NOMO-1 treated with dmso at 0.1 percent for 144 hours (cell line): ENCODE measurements at regions not wholly inside any gene's neighbourhood (a gene's known extent, or its start where the extent isn't known, plus 50 kb on each side); places are given as distances from the start of the nearest gene placed in this dataset.
"Not testable (repeated sequence)": the region's sequence is repeated elsewhere in the genome, so short reads cannot be mapped to it uniquely, and the experiment has no call there.

ENCODE experiments used
- DNase-seq: peaks from one replicate; lab custom pipeline; 2025; ENCODE audit not compliant: unreplicated experiment; lab: John Stamatoyannopoulos, UW

DNA sequence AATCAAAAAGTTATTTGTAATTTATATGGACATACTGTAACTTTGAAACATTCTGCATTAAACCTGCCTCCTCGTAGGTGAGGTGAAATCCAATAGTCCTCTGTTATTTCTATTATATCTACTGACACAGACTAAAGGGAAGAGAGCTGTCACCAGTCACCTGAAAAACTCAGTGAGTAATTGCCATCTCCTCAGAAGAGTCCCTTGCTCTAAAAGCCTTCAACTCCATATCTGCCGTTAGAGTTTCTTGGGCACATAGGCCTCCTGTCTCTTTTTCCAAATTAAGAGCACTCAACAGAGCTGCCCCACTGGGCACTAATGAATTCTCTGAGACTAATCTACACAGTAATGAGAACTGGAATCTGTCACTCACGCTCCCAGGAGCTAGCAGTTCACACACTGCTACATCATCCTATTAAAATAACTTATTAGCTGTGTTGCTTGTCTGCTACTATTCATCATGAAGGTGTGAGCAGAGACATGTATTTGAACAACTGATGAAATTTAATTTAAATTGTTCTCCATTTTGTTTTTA, 67.3 kb upstream of the VCAN start:
- DNase-seq: no peak

DNA sequence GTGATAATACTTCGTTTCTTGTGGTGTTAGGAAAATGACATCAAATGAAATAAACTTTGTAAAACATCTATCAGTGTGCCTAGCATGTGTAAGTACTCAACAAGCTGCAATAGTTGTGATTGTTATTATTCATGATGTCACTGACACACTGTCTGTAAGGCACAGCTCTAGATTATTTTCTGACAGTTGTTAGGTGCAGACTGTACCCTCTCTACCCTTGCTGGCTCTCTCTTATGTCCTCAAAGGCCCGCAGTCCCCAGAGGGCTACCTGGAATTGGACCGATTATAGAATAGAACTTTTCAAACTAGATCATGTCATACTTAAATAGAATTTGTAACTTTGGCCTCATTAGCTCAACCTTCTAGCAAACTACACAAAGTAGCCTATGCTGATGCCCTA, 65.9 kb upstream of the VCAN start:
- DNase-seq: no peak

DNA sequence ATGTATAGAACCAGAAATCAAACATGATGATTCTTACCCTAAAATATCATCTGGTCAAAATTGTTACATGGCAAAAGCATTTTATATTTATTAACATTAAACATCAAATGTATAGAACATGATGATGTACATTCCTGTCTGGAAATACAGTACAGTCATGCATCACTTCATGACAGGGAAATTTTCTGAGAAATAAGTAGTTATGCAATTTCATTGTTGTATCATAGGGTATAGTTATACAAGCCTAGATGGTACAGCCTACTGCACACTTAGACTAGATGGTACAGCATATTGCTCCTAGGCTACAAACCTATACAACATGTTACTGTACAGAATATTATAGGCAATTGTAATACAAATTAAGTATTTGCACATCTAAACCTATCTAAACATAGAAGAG, 64.6 kb upstream of the VCAN start:
- no peak for DNase-seq

DNA sequence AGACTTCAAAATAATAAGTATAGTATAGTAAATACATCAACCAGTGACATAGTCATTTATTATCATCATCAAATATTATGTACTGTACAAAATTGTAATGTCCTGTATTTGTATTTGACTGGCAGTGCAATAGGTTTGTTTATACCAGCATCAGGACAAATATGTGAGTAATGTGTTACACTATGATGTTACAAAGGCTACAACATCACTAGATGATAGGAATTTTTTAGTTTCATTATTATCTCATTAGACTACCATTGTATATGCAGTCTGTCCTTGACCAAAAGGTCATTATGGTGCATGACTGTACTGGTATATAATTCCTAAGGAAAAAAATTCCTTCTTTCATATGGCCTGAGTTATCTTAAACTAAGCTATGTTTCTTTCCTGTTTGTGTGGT, 63.6 kb upstream of the VCAN start:
- no peak for DNase-seq

DNA sequence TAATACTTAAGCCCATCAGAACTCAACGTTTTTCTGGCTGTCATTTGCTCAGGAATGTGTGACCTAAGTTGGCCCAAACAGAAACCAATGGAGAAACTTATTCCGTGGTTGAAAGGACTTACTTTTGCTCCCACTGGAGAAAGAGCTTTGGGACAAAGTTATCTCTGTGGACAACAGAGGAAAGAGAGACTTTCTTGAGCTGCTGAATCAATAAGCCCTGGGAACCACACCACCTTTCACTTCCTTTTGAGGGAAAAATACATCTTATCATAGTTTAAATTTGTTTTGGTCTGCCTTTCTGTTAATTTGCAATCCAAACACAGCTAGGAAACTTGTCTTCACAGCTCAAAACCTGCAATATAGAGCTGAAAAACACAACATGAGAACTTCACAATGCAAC, 62.8 kb upstream of the VCAN start:
- DNase-seq: no peak

GRCh38 chr5:83409776-83410175, 61.8 kb upstream of the VCAN start:
- not testable (repeated sequence) for DNase-seq

DNA sequence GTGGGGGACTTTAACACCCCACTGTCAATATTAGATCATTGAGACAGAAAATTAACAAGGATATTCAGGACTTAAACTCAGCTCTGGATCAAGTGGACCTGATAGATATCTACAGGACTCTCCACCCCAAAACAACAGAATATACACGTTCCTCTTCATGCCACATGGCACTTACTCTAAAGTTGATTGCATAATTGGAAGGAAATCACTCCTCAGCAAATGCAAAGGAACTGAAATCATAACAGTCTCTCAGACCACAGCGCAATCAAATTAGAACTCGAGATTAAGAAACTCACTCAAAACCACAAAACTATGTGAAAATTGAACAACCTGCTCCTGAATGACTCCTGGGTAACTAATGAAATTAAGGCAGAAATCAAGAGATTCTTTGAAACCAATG, 61.2 kb upstream of the VCAN start:
- peak; percentile 52 for DNase-seq

- DNase-seq: no peak
Measured at GRCh38 chr5:83414601-83415000, 56.9 kb upstream of the VCAN start.

GRCh38 chr5:83417884-83418283, 53.7 kb upstream of the VCAN start:
- no peak for DNase-seq

GRCh38 chr5:83418356-83419321, 52.9 kb upstream of the VCAN start:
- DNase-seq: no peak
